ENCODE measurements at regions not wholly inside any gene's neighbourhood (a gene's known extent, or its start where the extent isn't known, plus 50 kb on each side); places are given as distances from the start of the nearest gene placed in this dataset.

GRCh38 chr5:125696762-125697161 lies 726.4 kb upstream of the GRAMD2B start:
- no peak for DNase-seq (ENCODE audit: low spot score)
- no peak for TF ChIP-seq REST (IDR thresholded peaks at IDR 0.05)
- no peak for TF ChIP-seq YY1 (IDR thresholded peaks at IDR 0.05)
- no peak for TF ChIP-seq FOXA2 (IDR thresholded peaks at IDR 0.05)
- TF ChIP-seq NR2F2 (IDR thresholded peaks at IDR 0.05), result no peak
- no peak for TF ChIP-seq SP1 (IDR thresholded peaks at IDR 0.05)
- no peak for TF ChIP-seq HNF4G (IDR thresholded peaks at IDR 0.05)
- no peak for TF ChIP-seq ZBTB33 (IDR thresholded peaks at IDR 0.05)
- no peak for TF ChIP-seq GABPA (IDR thresholded peaks at IDR 0.05 in 1 of 2, conservative IDR thresholded peaks at IDR 0.05 in 1 of 2)
- TF ChIP-seq EGR1 (IDR thresholded peaks at IDR 0.05; ENCODE audit: low read depth in 2 of 2), result no peak
- TF ChIP-seq ATF3 (IDR thresholded peaks at IDR 0.05), result no peak
- TF ChIP-seq FOXA1 (IDR thresholded peaks at IDR 0.05), result no peak
- no peak for TF ChIP-seq RAD21 (IDR thresholded peaks at IDR 0.05)
- TF ChIP-seq RXRA (IDR thresholded peaks at IDR 0.05), result no peak
- TF ChIP-seq JUND (IDR thresholded peaks at IDR 0.05), result no peak
- no peak for TF ChIP-seq HNF4A (conservative IDR thresholded peaks at IDR 0.05)
- TF ChIP-seq MAX (IDR thresholded peaks at IDR 0.05), result no peak
- TF ChIP-seq TAF1 (conservative IDR thresholded peaks at IDR 0.05), result no peak
- no peak for TF ChIP-seq CTCF (IDR thresholded peaks at IDR 0.05; ENCODE audit: low read depth, low read length, missing input control)
- no peak overlapping the region for H3K4me3 ChIP-seq (ENCODE audit: low read depth in 1 of 3, low read length in 3 of 3)
- H3K27ac ChIP-seq (ENCODE audit: low read depth in 1 of 2, low read length in 2 of 2), result no peak overlapping the region
- no peak overlapping the region for H3K9ac ChIP-seq (ENCODE audit: low read depth in 1 of 2, low read length in 2 of 2)
- H3K36me3 ChIP-seq (ENCODE audit: control insufficient read depth in 4 of 4, insufficient read depth in 3 of 4, low read depth in 1 of 4, low read length in 3 of 4), result no peaks in the 10 kb centered on the region
- no peaks in the 10 kb centered on the region for H3K9me3 ChIP-seq (ENCODE audit: control insufficient read depth in 4 of 4, low read length in 3 of 4)
- WGBS, result 89% methylated on average over 2 of the region's 2 CpGs
- peaks cover 0 to 2% (median under 1%) of the 10 kb centered on the region in 4 donors for H3K4me1 ChIP-seq (ENCODE audit: control insufficient read depth in 4 of 4, insufficient read depth in 4 of 4, low read length in 3 of 4)
- no peaks in the 10 kb centered on the region for H3K27me3 ChIP-seq (ENCODE audit: control insufficient read depth in 4 of 4, insufficient read depth in 4 of 4, low read length in 3 of 4)

All from liver (tissue), 8 donors.